ENCODE measurements at regions not wholly inside any gene's neighbourhood (a gene's known extent, or its start where the extent isn't known, plus 50 kb on each side); places are given as distances from the start of the nearest gene placed in this dataset.

DNA sequence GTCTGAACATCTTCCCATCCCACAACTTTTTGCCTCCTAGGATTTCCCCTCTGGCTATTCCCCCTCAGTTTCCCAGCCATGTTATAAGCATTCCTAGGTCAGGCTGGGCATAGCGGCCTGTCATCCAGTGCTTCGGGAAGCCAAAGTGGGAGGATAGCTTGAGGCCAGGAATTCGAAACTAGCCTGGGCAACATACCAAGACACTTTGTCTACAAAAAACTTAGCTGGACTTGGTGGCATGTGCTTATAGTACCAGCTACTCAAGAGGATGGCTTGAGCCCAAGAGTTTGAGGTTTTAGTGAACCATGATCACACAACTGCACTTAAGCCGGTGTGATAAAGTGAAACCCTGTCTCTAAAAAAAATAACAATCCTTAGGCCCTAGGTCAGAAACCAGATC lies 447.4 kb downstream of the KIF16B start:
- no peak overlapping the region for H3K27ac ChIP-seq
- WGBS, 2 donors (ENCODE audit: low coverage in 1 of 2), result 67 to 100% methylated on average over 1 of the region's 4 CpGs
- TF ChIP-seq POLR2AphosphoS5 (IDR thresholded peaks at IDR 0.05) (peak; percentile 23), EP300 (IDR thresholded peaks at IDR 0.05) (no peak), POLR2A (IDR thresholded peaks at IDR 0.05) (no peak)
- TF ChIP-seq, protein P1, sequence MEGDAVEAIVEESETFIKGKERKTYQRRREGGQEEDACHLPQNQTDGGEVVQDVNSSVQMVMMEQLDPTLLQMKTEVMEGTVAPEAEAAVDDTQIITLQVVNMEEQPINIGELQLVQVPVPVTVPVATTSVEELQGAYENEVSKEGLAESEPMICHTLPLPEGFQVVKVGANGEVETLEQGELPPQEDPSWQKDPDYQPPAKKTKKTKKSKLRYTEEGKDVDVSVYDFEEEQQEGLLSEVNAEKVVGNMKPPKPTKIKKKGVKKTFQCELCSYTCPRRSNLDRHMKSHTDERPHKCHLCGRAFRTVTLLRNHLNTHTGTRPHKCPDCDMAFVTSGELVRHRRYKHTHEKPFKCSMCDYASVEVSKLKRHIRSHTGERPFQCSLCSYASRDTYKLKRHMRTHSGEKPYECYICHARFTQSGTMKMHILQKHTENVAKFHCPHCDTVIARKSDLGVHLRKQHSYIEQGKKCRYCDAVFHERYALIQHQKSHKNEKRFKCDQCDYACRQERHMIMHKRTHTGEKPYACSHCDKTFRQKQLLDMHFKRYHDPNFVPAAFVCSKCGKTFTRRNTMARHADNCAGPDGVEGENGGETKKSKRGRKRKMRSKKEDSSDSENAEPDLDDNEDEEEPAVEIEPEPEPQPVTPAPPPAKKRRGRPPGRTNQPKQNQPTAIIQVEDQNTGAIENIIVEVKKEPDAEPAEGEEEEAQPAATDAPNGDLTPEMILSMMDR (IDR thresholded peaks at IDR 0.05), result no peak
- H3K4me3 ChIP-seq, result no peak overlapping the region
- H3K27me3 ChIP-seq, result no peaks in the 10 kb centered on the region
- no peaks in the 10 kb centered on the region for H3K4me1 ChIP-seq
- no peaks in the 10 kb centered on the region for H3K9me3 ChIP-seq
- H3K36me3 ChIP-seq, result no peaks in the 10 kb centered on the region
- no peak for ATAC-seq

DNA sequence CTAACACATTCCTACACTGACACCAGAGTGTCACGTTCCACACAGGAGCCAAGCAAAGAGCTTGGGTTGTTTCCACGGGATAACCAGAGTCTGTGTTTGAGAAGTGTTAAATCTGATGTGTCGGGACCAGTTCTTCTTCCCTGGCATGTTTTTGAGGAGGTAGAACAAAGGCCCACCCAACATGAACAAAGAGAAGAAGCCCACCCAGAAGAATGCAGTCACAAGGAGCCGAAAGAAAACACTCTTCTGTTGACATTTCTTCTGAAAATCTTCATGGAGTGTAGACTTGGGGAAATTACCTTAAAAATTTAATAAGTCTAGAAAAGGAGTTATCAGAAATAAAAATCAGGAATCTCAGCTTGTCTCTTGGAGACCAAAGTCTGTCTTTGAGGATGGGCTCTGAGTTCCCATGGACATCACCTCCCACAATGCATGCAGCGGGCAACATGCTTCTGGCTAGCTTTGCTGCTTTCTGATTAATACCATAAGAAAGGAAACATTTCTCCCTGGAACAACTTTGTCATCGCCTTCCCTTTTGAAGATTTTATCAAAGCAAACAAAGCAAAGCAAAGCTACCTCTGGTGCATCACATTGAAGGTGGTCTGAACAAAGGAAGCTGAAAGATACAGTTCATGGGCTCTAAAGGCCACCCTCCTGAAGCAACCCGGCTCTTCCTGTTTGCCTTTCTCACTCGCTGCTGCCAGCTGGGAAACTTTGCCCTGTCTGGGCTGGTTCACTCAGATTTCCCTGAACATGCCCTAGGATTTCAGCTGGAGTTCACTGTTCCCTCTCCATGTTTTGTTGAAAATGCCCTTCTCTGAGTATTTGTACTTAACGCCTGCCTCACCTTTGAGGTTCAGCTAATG lies 448.1 kb downstream of the KIF16B start:
- TF ChIP-seq POLR2AphosphoS5 (IDR thresholded peaks at IDR 0.05) (no peak), POLR2A (IDR thresholded peaks at IDR 0.05) (no peak), EP300 (IDR thresholded peaks at IDR 0.05) (no peak)
- TF ChIP-seq, protein P1 (IDR thresholded peaks at IDR 0.05), result no peak
- Histone ChIP-seq H3K27me3 (no peaks in the 10 kb centered on the region), H3K9me3 (no peaks in the 10 kb centered on the region), H3K4me3 (no peak overlapping the region), H3K27ac (no peak overlapping the region), H3K4me1 (no peaks in the 10 kb centered on the region), H3K36me3 (no peaks in the 10 kb centered on the region)
- 68 to 84% methylated on average over 6 to 9 of the region's 9 CpGs for WGBS, 2 donors (ENCODE audit: low coverage in 1 of 2)
- ATAC-seq, result no peak

DNA sequence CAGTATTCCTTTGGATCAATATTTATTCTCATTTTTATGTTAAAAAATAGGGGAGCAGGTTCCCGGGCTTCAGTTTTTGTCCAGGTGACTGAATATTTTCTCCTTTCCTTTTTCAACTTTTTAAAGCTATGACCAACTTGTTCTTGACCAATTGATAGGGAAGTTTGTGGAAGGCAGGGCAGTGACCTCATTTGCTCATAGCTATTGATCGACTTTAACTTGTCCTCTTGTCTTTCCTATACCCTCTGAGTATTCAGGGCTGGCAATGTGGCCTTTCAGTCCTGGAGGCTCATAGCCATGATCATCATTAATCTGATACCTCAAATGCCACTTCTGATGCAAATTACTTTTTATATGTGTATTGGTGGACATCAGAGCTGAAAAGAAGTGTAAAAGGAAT lies 448.8 kb downstream of the KIF16B start:
- no peak overlapping the region for H3K27ac ChIP-seq
- WGBS, 2 donors (ENCODE audit: low coverage in 1 of 2), result 85 to 94% methylated on average over 2 of the region's 2 CpGs
- H3K4me3 ChIP-seq, result no peak overlapping the region
- no peak for ATAC-seq
- H3K36me3 ChIP-seq, result no peaks in the 10 kb centered on the region
- H3K4me1 ChIP-seq, result no peaks in the 10 kb centered on the region
- no peaks in the 10 kb centered on the region for H3K9me3 ChIP-seq
- TF ChIP-seq EP300 (IDR thresholded peaks at IDR 0.05) (no peak), POLR2AphosphoS5 (IDR thresholded peaks at IDR 0.05) (no peak), POLR2A (IDR thresholded peaks at IDR 0.05) (no peak)
- TF ChIP-seq, protein P1 (IDR thresholded peaks at IDR 0.05), result no peak
- H3K27me3 ChIP-seq, result no peaks in the 10 kb centered on the region

DNA sequence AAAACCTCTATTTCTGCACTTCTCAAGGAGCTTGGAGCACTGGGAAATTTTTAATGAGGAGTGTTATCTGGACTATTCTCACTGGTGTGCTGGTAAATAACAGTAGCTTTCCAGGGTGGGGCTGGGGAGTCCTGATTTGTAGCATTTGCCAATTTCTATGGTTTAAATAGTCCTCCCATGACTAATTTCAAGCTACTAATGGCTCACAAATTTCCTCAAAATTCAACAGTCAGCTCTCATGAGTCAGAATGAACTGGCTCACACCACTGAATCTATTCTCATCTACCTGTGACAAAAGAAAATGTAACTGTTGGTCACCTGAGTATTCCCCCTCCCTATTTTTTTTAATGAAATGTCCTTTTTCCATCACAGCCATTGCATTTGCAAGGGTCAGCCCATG lies 449.6 kb downstream of the KIF16B start:
- Histone ChIP-seq H3K27me3 (no peaks in the 10 kb centered on the region), H3K4me1 (no peaks in the 10 kb centered on the region), H3K36me3 (no peaks in the 10 kb centered on the region), H3K9me3 (no peaks in the 10 kb centered on the region), H3K27ac (no peak overlapping the region), H3K4me3 (no peak overlapping the region)
- ATAC-seq, result no peak
- TF ChIP-seq EP300 (IDR thresholded peaks at IDR 0.05) (no peak), POLR2AphosphoS5 (IDR thresholded peaks at IDR 0.05) (no peak), POLR2A (IDR thresholded peaks at IDR 0.05) (no peak)
- TF ChIP-seq, protein P1 (IDR thresholded peaks at IDR 0.05), result no peak

DNA sequence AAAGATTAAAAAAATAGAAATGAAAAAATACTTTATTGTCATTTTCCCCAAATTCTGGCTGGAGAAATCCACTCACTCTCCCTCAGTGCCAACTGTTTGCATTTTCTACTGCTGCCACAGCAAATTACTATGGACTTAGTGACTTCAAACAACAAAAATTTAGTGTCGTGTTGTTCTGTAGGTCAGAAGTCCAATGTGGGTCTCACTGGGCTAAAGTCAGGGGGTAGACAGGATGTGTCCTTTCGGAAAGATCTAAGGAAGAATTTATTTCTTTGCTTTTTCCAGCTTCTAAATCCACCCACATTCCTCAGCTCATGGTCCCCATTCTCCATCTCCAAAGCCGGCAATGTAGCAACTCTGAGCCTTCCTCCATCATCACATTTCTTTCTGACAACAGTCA lies 453.3 kb downstream of the KIF16B start:
- TF ChIP-seq, protein P1 (IDR thresholded peaks at IDR 0.05), result no peak
- TF ChIP-seq POLR2A (IDR thresholded peaks at IDR 0.05), result no peak
- TF ChIP-seq POLR2AphosphoS5 (IDR thresholded peaks at IDR 0.05), result no peak
- TF ChIP-seq EP300 (IDR thresholded peaks at IDR 0.05), result no peak

More for the DNA sequence above, 453.3 kb downstream of the KIF16B start:
- ATAC-seq, result no peak
- Histone ChIP-seq H3K27ac (no peak overlapping the region), H3K9me3 (no peaks in the 10 kb centered on the region), H3K4me1 (no peaks in the 10 kb centered on the region), H3K36me3 (no peaks in the 10 kb centered on the region), H3K4me3 (no peak overlapping the region), H3K27me3 (no peaks in the 10 kb centered on the region)
- 82 to 86% methylated on average over 3 of the region's 3 CpGs for WGBS, 2 donors (ENCODE audit: low coverage in 1 of 2)

Measured in gastroesophageal sphincter (tissue), 4 donors.